Kidney glomerular epithelial cell (primary cell): ENCODE measurements at regions not wholly inside any gene's neighbourhood (a gene's known extent, or its start where the extent isn't known, plus 50 kb on each side); places are given as distances from the start of the nearest gene placed in this dataset.

Experiments
- DNase-seq: peaks from one replicate; lab custom pipeline; 2025; lab: John Stamatoyannopoulos, UW

DNA sequence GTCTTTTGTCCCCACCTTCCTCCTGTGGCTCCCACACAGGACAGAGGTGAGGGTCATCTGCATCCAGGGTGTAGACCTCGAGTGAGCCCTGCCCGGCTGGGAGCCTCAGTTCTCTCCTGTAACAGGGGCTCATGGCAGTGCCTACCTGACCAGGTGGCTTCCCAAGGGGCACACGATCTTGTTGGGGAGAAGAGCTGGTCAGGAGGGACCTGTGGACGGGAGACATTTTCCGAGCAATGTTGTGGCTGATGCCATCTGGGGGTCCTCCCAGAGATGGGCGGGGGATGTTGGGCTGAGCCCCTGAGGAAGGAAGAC, 51.9 kb downstream of the CEBPB start:
- DNase-seq: no peak

DNA sequence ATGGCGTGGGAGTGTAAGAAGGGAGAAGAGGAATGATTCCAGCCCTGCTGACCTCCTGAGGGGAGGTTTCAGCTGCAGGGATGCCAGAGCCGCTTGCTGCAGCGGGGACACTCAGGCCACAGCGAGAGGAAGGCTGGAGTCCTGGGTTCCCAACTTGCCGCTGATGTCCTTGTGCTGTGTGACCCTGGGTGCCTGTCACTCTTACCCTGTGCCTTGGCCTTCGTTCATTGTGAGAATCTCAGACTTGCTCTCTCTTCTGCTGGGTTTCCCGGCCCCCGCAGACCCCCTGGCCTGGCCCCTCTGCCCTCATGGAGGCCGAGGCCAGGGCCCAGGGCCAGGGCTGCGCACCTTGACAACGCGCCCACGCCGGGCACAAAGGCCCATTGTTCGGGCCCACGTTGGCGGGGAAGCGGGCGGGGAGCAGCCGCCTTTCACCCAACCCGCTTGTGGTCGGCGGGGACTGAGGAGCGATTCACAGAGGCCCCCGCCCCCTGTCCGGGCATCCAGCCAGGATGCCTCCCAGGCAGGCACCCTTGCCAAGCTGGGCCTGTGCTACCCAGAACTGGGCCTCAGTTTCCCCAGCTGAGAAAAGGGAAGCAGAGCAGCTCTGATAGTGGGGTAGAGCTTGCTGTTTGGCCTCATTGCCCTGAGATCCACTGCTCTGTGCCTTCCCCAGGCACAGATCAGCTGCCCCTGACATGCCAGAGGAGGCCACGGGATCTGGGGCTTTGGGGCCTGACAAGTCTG, 52.4 kb downstream of the CEBPB start:
- DNase-seq: peak; percentile 44

DNA sequence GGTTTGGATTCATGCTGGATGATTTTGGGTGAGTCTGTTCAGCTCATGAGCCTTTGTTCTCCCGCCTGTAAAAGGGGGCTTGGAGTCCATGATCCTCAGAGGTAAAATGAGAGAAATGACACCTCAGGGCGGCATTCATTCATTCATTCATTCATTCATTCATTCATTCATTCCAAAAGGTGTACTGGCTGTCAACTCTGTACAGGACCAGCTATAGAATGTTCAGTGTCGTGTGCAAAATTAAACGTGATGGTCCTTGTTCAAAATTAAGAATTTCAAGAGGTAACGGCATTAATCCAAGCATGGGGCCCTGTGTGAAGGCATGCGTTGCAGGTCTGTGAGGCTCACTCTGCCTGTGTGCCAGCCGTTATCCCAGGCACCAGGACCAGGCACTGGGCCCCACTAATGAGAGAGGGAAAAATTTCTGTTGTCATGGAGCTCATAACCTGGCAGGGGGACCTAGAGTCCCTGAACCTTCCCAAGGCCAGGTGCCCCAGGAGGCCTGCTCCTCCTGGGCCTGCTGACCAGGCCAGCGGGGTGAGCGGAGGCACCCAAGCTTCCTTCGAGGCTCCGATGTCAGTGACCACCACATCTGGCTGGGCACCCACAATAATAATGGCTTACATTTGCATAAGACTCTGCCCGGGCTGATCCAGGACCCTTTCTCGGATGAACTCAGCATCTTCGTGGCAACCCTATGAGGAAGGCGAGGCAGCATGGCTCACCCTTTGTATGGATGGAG, 53.2 kb downstream of the CEBPB start:
- DNase-seq: no peak

DNA sequence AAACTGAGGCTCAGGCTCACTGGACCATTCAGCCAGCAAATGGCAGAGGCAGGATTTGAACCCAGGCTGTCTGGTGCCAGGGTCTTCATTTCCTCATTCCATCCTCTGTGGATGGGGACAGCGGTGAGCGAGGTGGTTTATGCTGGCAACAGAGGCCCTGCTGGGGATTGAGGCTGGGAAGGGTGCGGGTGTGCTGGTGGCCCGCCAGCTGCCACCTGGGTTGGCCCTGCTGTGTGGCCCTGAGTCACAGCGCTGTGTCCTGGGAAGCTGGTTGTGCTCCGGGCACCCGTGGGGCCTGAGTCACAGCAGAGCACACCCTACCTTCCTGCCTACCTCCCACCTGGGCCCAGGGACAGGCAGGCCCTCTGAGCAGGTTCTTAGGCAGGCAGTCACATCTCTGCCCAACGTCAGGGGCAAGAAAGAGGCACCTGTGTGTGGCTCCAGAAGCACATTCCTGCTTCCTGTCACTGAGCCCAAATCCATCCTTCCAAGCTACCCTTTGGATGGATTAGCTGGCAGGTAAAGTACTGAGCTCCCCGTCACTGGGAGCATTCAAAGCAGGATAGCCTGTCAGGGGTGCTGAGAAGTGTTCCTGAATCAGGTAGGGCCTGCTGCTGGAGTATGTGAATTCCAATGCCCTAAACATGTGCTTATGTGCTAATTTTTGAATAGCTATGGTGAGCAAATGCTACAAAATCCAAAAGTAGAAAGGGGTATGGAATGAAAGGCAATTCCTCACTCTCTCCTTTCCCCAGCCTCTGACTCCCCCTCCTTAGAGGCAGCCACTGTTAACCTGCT, 53.9 kb downstream of the CEBPB start:
- no peak for DNase-seq

DNA sequence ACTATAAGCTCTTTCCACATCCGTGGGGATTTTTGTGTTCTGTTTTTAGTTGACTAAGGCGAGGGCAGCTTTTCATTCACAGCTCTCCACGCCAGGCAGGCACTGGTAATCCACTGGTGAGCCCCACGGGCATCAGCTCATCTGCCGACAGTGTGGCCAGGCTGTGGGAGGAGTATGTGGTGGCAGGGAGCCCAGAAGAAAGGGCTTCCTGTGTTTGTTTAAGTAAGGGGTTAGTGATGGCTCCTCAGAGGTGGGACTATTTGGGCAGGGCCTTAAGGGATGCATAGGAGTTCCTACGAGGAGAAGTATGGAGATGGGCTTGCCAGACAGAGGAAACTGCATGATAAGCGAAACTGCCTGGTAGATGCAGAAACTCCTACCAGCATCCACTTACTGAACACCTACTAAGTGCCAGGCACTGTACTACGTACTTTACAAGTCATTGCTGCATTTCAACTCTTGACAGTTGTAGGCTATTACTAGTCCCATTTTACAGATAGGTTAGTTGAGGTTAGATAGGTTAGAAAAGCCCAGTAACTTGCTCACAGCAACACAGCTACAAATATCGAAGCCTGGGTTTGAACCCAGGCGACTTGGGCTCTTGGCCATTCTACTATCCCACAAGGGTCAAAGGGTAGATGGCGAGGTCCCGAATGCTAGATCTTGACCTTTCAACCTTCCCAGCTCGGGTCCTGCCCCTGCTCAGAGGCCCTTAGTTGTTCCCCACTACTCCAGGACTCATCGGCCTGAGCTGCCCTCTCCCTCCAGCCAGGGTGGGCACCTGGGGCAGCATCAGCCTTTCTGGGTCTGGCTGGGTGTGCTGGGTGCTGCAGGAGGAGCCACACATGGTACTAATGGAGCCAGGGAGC, 55.1 kb downstream of the CEBPB start:
- peak; percentile 26 for DNase-seq

DNA sequence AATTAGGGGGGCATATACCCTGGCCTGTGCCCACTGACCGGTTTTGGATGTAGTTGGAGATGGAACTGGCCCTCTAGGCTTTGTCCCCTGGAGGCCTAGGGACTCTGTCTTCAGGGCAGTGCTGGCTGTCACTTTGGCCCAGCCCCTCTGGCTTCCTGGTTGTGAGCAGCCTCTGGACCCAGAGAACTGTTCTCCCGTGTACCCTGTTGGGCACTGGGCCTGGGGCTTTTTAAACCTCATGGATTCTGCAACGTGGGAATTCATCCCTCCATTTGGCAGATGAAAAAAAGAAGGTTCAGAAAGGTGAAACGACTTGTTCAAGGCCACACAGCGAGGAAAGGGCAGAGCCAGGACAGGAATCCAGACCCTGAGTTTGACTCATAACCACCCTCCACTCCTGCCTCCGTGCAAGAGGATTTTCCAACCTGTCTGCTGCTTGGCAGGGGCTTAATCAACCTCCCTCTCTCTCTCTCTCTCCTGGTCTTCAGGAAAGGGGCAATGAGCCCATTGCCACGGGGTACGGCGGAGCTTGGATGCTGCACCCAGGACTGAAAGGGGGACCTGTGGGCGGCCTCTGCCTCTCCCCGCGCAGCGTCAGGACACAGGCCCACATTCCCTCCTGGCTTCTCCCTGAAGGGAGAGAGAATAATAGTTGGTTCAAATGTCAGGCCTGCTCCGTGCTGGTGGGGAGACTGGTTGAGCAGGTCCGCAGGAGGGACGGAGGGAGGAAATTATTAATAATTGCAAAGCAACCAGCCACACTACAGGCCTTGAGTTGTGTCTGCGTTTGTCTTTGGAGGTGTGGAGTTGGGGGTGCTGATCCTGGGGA, 56.0 kb downstream of the CEBPB start:
- DNase-seq: no peak

DNA sequence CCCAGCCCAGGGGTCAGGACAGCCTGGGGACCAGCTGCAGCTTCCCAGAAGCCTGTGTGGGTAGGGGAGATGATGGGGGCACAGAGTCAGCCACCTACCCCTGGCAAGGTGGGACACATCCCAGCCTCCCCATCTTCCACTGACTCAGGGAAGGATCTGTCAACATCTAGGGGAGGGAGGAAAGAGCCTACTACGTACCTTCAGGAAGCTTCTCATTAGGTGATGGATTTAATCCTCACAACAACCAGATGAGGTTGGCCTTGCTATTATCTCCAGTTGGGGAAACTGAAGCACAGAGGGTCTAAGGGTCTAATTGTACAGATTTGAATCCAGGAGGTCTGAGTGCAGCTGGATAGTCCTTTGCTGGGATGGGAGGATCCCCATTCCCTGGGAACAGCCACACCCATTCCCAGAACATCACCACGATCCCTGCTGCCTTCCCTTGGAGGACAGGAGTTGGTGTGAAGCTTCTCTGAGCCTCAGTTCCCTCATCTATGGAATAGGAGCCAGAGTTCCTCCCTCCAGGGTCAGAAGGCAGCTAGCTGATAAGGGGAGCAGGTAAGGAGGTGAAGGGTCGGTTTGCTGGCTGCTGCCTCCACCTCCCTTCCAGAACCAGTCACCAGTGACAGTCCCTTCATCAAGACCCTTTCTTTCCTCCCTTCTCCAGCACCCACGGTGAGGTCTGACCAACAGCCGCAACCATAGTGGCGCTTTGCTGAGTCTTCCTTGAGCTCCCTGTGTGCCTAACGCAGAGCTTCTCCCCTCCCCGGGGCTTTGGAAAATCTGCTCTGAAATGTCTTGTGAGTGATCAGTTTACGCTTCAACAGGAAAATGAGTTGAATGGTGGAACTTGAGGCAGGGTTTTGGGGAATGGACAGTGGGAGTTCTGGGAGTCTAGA, 56.8 kb downstream of the CEBPB start:
- no peak for DNase-seq

DNA sequence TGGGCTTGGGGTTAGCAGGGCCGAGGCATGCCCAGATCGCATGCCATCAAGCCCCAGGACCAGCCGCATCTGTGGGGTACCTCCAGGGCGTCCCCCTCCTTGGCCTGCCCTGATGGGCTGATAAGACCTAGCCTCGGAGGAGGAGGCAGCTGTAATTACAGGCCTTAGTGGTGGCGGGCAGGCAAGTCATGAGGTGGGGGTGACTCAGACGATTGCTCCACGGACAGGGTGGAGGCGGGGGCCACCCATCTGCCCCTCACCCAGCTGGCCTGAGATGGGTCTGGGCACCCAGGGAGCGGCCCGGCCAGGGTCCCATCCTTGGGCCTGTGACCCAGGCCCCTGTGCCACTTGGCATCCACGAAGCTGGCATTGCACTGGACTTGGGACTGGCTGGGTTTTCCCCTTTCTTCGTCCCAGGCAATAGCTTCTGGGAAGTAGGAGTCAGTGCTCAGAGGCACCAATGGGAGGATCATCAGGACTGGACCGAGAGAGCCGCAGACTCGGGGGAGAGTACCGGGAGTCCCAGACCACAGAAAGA, 57.5 kb downstream of the CEBPB start:
- peak; percentile 31 for DNase-seq

DNA sequence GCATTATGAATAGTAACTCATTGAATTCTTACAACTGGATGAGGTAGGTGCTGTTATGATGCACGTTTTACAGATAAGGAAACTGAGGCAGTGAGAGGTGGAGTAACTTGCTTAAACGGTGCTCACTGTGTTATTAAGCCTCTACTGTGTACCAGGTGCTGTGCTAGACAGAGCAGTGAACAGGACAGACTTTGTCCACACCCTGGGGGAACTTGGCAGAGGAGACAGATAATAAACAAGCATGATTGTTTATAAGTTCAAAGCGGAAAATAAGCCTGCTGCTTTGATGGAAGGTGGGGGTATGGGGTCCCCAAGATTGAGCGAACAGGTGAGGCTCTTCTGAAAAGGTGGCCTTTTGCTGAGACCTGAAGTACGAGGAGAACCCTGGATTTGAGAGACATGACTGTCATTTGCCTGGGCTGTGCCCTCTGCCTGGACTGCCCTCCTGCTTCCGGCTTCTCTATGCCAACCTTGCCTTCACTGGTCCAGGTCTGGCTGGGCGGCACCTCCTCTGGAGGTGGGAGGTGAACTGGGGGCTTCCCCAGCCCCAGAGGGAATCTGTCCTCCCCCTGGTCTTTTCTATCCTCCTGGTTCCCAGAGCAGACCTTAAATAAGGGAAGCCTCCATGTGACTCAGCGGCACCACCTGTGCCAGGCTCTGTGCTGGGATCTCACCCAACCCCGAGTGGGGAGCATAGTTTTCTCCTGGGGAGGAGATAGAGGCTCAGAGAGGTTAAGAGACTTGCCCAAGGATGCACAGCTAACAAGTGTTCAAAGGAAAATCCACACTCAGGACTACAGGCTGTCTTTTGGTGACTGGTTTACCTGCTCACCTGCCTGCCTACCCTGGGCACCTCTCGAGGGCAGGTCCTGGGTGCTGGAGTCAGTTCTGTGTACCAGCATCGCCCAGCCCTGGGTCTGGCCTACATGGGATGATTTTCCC, 59.1 kb downstream of the CEBPB start:
- DNase-seq: no peak

DNA sequence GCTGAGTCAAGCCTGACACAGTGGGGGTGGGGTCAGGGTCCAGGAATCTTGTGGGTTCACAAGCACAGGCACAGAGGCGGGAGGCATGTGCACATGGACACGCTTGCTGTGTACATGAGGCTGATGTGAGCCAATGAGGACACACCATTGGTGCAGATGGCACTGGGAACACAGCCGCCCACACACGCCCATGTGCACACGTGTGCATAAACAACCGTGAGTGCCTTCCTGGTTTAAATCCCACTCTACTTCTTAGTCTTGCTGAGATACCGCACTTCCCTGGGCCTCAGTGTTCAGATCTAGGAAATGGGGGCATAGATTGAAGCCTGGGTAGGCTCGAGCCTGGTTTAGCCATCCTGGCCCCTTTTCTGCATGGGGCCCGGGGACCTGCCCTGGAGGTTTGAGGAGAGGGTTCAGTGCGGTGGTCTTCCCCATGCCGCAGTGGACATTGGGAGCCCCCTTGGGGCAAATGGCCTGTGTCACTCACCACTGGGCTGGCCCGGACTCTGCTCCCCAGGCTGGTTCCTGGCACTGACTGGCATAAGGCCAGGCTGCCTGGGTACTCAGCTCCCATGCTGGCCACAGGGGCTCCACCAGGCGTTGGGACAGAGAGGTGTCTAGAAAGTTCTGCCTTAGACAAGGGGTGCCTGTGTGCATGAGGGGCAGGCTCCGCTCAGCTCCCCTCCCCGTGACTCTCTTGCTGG, 60.2 kb downstream of the CEBPB start:
- no peak for DNase-seq

DNA sequence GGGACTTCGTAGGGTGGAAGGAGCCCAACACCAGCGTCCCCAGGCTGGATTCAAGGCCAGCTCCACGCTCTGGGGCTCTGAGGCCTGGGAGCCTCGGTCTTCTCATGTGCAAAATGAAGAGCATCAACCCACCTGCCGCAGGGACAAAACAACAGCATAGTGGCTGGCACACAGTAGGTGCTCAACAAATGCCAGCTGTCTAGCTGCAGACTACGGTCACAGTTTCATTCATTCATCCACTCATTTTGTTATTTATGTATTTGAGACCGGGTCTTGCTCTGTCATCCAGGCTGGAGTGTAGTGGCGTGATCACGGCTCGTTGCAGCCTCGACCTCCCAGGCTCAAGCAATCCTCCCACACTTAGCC, 60.7 kb downstream of the CEBPB start:
- no peak for DNase-seq

DNA sequence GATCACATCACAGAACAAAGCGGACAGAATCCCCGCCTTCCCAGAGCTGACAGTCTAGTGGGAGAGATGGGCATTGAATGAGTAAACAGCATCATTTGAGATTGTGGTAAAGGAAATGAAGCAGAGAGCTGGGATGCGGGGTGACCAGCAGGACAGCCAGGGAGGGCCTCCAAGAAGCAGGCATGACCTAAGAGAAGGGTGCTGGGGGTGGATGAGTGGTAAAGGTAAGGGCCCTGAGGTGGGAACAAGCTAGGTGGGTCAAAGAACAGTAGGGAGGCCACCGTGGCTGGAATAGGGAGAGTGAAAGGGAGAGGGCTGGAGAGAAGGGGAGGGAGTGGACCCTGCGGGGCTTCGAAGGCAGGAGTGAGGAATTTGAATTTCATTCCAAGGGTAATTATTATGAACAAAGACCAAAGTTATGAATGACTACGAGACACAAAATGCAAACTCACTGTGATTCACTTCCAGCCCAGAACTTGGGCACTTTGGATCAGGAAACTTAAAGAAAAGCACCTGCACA, 61.4 kb downstream of the CEBPB start:
- DNase-seq: peak; percentile 59

DNA sequence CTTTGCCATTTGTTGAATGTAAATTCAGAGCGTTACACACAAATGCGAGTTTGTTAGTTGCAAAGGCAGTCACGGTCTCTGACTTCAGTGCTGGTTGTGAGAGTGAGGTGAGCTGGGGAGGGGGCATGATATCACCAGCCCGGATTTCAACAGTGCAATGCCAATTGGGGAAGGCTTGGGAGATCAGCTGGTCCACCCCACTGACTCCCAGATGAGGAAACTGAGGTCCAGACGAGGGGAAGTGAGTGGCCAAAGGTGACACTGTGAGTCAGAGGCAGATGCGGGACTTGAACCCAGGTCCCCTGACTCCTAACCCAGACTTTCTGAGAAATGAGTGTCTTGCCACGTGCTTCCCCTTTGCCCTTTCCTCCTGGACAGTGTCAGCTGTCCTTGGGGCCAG, 62.1 kb downstream of the CEBPB start:
- DNase-seq: no peak

DNA sequence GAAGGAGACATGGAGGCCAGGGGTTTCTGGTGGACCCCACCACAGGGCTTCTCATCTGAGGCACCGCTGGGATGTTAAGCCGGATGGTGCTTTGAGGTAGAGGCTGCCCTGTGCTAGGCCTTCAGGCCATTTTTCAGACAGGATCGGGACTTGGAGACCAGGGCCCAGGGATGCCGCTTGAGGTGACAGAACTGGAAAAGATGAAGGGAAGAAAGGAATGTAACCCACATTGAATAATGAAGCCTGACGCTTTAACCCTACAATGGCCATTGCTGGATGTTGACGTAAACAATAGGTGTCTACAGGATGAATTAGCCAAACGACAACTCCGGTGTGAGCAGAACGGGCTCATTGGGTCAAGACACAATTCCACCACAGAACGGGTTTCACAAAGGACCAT, 62.5 kb downstream of the CEBPB start:
- no peak for DNase-seq

DNA sequence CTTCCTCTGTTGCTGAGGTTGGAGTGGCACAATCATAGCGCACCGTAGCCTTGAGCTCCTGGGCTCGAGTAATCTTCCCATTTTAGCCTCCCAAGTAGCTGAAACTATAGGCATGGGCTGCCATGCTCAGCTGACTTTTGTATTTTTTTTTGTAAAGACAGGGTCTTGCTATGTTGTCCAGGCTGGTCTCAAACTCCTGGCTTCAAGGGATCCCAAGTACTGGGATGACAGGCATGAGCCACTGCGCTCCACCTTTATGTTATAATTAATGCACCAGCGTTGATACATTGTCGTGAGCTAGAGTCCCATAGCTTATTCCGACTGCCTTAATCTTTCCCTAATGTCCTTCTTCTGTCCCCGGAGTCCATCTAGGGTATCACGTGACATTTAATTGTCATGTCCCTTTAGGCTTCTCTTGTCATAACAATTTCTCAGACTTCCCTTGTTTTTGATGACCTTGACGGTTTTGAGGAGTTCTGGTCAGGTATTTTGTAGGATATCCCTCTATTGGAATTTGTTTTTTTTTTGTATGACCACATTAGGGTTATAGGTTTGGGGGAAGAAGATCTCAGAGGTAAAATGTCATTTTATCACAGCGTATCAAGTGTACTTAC, 63.9 kb downstream of the CEBPB start:
- no peak for DNase-seq

DNA sequence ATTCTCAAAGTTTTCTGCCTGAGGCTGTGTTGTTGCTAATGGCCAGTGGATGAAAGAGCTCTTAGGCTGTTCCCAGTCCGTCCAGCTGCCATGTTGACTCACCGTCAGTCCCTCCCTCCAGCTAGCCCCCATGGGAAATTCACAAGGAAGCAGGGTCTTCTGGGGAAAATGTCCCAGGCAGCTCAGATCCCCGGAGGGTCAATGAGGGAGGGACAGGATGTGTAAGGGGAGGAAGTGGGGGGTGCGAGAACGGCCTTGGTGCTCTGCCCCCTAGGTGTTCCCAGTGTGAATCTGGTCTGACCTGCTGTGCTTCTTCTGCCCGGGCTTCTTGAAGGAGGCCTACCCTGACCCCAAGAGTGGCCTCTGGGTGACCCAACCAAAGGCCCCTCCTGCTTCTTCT, 65.9 kb downstream of the CEBPB start:
- DNase-seq: no peak

DNA sequence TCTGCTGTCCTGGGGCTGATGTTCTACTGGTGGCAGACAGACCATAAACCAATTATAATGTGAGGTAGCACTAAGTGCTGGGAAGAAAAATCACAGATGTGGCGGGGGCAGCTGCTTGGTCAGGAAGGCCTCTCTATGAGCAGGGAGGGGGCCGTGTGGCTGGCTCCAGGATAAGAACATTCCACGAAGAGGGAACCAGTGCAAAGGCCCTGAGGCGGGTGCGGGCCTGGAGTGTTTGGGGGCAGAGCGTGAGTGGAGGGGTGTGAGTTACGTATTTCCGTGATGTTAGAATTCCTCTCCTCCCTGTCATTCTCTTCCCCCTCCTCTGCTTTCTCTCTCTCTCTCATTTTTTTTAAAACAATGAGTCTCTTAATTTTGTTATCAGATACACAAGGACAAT, 67.2 kb downstream of the CEBPB start:
- DNase-seq: no peak
